Coronary artery (tissue), 2 donors: ENCODE measurements at regions not wholly inside any gene's neighbourhood (a gene's known extent, or its start where the extent isn't known, plus 50 kb on each side); places are given as distances from the start of the nearest gene placed in this dataset.

ENCODE experiments used
- DNase-seq: peaks from one replicate; pipeline ENCODE4 v3.0.0-alpha.2; 2017; ENCODE audit warnings: low spot score
- H3K27ac ChIP-seq, 2 donors: fragments of 200-600 bp; sonication (generic); one replicate each; pipeline ENCODE4 v1.5.1; 2016 to 2019
- H3K4me3 ChIP-seq: fragments of 200-600 bp; sonication (generic); 2 replicates; pipeline ENCODE4 v1.5.1; 2016; ENCODE audit warnings: mild to moderate bottlenecking, moderate library complexity
- TF ChIP-seq, protein P1 (sequence below): fragments of 200-600 bp; sonication (generic); IDR thresholded peaks from one replicate; pipeline ENCODE4 v1.5.1; 2019; ENCODE audit warnings: antibody characterized with exemption

DNA sequence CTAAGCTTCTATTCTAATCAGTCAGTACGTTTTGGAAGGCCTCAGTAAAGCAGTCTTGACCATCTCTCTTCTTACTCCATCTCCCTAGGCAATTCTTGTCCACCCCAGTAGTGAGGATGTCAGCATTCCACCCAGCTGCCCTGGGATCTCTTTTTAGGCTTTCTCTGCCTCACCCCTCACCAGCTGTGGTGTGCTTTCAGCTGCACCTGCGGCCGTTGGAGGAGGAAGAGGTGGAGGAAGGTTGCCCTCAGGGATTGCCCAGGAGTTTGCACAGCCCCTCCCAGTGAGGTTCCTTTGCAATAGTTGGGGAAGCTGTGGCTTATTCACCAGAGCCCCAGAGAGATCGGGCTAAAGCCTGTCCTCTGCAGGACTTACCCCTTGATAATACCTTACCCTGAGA, 615.8 kb downstream of the BNC2 start:
- Histone ChIP-seq H3K27ac (no peak overlapping the region), H3K4me3 (no peak overlapping the region)
- DNase-seq = no peak
- TF ChIP-seq, protein P1, sequence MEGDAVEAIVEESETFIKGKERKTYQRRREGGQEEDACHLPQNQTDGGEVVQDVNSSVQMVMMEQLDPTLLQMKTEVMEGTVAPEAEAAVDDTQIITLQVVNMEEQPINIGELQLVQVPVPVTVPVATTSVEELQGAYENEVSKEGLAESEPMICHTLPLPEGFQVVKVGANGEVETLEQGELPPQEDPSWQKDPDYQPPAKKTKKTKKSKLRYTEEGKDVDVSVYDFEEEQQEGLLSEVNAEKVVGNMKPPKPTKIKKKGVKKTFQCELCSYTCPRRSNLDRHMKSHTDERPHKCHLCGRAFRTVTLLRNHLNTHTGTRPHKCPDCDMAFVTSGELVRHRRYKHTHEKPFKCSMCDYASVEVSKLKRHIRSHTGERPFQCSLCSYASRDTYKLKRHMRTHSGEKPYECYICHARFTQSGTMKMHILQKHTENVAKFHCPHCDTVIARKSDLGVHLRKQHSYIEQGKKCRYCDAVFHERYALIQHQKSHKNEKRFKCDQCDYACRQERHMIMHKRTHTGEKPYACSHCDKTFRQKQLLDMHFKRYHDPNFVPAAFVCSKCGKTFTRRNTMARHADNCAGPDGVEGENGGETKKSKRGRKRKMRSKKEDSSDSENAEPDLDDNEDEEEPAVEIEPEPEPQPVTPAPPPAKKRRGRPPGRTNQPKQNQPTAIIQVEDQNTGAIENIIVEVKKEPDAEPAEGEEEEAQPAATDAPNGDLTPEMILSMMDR = no peak

DNA sequence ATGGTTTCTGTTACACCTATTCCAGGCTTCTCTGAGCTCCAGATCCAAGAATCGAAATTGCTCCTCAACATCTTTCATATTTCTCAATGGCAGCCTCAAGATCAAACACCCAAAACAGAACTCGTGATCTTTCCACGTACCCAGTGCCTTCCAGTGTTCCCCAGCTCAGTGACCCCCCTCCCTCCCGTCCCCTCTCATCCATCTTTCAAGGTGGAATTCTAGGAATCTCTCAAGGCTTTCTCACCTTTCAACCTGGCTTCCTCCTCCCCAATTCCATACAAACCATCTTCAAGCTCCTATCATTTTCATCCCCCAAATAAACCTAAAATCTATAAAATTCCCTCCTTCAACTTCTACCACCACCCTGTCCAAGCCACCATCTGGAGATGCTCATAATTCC, 615.3 kb downstream of the BNC2 start:
- DNase-seq = no peak
- TF ChIP-seq, protein P1 = no peak
- Histone ChIP-seq H3K27ac (no peak overlapping the region), H3K4me3 (no peak overlapping the region)

DNA sequence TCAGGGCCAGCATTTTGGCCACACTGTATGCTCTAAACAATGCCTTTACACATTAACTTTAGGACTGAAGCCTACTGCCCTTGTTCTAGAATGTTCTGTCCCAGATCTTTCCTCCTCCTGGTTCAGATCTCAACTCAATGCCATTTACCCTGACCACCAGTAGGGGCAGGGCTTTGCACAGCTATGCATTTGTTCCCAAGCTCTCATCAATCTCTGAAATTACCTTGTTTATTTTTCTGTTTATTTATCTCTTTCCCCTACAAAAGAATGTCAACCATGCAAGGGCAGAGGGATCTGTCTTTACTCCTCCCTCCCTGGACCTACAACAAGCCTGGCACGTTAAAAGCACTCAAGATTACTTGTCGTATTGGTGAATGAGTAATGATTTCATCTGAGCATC, 612.9 kb downstream of the BNC2 start:
- Histone ChIP-seq H3K4me3 (no peak overlapping the region), H3K27ac (no peak overlapping the region)
- TF ChIP-seq, protein P1 = no peak
- DNase-seq = no peak

DNA sequence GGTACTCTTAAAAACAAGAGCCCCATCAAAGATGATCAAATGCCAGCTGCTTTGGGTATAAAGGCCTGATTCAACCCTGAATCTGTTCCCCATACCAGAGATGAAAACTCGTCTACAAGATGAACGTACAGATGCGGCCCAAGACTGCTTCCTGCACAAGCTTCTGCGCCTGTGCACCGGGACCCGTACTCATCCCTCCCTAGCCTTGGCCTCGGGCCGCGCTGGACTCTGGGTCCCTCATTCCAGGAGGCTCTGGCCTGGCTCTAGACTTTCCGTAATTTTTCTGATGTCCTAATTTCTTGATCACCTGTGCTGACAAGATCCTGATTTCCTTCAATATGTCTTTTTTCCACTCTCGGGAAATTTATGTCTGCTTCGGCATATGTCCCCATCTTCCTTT, 612.3 kb downstream of the BNC2 start:
- no peak for DNase-seq
- TF ChIP-seq, protein P1 = no peak
- no peak overlapping the region for H3K27ac ChIP-seq
- H3K4me3 ChIP-seq = no peak overlapping the region

DNA sequence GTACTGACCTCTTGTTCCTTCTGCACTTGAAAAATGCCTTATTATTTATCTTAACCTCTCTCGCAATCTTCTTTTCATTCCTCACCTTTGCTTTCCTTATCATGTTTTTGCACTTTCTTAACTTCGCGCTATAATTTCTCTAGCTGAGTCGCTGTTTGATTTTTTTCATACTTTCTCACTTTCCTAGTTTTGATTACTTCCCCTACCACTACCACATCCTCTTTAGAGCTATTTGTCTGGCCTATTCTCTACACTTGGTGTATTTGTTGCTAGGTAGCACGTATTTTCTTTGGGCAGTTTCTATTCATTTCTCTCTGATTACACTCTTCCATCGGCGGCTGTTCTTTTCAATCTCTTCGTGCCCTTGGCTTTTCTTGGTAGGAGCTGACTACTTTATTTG, 611.8 kb downstream of the BNC2 start:
- DNase-seq = no peak
- H3K27ac ChIP-seq = no peak overlapping the region
- TF ChIP-seq, protein P1 = no peak
- no peak overlapping the region for H3K4me3 ChIP-seq

DNA sequence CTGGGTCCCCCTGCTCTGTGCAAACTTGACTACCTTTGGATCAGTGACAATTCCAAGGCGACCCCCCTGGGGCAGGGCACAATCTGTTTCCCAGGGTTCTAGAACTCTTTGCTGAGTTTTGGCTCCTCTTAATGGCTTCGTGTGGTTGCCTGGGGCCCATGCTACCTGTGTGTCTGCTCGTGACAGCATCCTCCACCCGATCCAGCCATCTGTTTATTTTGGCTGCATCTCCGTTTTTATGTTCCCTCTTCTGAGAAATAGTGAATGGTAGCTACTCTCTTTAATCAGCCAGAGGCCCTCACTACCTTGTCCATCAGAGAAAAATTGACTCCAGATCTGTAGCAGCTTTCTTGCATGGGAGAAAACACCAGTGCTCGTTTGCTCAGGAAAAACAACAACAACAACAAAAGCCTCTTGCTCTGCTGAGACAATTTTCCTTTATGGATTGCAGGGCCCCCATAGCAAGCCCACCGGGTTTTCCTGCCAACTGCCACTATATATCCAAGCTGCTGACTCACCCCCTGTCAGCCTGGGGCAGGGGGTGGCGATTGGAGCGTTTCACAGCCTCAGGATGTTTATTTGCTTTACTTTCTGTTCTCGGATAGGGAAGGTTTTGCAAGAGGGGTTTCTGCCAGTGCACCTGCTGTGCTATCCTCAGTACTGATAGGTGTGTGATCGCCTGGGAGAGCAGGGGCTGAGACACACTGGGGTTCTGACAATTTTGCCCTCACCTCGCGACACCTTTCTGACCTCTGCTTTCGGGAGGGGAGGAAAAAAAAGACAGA, 607.8 kb downstream of the BNC2 start:
- TF ChIP-seq, protein P1 = no peak
- DNase-seq = no peak
- no peak overlapping the region for H3K4me3 ChIP-seq
- H3K27ac ChIP-seq = no peak overlapping the region

DNA sequence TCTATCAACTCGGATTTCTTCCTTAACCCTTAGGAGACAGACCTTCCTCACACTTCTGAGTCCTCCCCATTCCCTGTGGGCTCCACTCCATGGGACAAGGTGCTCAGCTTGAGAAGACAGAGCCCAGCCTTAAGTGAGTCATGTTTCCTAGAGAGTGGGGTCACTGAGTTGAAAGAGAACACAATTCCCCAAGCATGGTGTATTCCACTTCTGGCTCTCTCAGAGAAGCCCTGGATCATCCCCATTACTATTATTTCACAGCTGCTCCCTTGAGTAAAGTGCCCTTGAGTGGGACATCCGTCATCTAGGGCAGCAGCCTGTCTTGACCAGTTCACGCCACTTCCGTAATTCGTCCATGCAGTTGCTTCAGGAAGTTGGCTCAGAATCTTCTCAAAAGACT, 604.8 kb downstream of the BNC2 start:
- DNase-seq = no peak
- TF ChIP-seq, protein P1 = no peak

More for the DNA sequence above, 604.8 kb downstream of the BNC2 start:
- no peak overlapping the region for H3K27ac ChIP-seq
- H3K4me3 ChIP-seq = no peak overlapping the region
